Naive thymus-derived CD4-positive, alpha-beta T cell (primary cell): ENCODE measurements at regions not wholly inside any gene's neighbourhood (a gene's known extent, or its start where the extent isn't known, plus 50 kb on each side); places are given as distances from the start of the nearest gene placed in this dataset.

Experiments used
- ATAC-seq: fragments of 150-1000 bp; cut with Tn5 transposase; 2 replicates; pipeline ENCODE4 v1.10.0; 2021; ENCODE audit warnings: mild to moderate bottlenecking, moderate library complexity
- CTCF ChIA-PET: fragments of 350-600 bp; sonication (Branson Sonifier 250); formaldehyde crosslinking; loops from one replicate; lab custom pipeline; 2021; ENCODE audit warnings: antibody characterized with exemption; lab: Charles Lee
- POLR2A ChIA-PET: fragments of 350-600 bp; sonication (Branson Sonifier 250); formaldehyde crosslinking; loops from one replicate; lab custom pipeline; 2021; ENCODE audit warnings: antibody characterized with exemption, inconsistent platforms; lab: Charles Lee
- DNase-seq, 9 donors: peaks; one replicate each; pipeline versions ENCODE4 v3.0.0 to v3.0.0-alpha.2; 2020 to 2022; ENCODE audit warnings: mixed read lengths in 1 of 9
- H3K27ac ChIP-seq: one replicate; pipeline ENCODE4 v1.7.0; 2013; ENCODE audit warnings: mild to moderate bottlenecking, low read depth, low read length, moderate library complexity
- H3K27me3 ChIP-seq, 2 donors: one replicate each; pipeline ENCODE4 v1.7.0; 2013; ENCODE audit warnings: low read length in 2 of 2, mild to moderate bottlenecking in 2 of 2, moderate library complexity in 2 of 2; ENCODE audit not compliant: control insufficient read depth in 2 of 2, insufficient read depth in 2 of 2
- H3K36me3 ChIP-seq, 3 experiments: 1 replicate in 2 of 3; 2 replicates in 1 of 3; pipeline ENCODE4 v1.7.0; 2013; ENCODE audit warnings: low read length in 3 of 3, mild to moderate bottlenecking in 3 of 3, moderate library complexity in 1 of 3; ENCODE audit not compliant: insufficient read depth in 3 of 3, control insufficient read depth in 2 of 3
- H3K4me1 ChIP-seq, 2 donors: one replicate each; pipeline ENCODE4 v1.7.0; 2013; ENCODE audit warnings: low read length in 2 of 2, mild to moderate bottlenecking in 2 of 2, moderate library complexity in 1 of 2; ENCODE audit not compliant: control insufficient read depth in 2 of 2, insufficient read depth in 2 of 2
- H3K4me3 ChIP-seq: 2 replicates; pipeline ENCODE4 v1.7.0; 2013; ENCODE audit warnings: mild to moderate bottlenecking, low read length
- H3K9me3 ChIP-seq, 3 experiments: 1 replicate in 2 of 3; 2 replicates in 1 of 3; pipeline ENCODE4 v1.7.0; 2013; ENCODE audit warnings: low read length in 3 of 3; ENCODE audit not compliant: control insufficient read depth in 2 of 3
- H3K27ac Mint-ChIP-seq, 9 donors: one replicate each; pipeline ENCODE4 v1.8.0; 2020 to 2022; ENCODE audit warnings: mixed read lengths in 9 of 9, mild to moderate bottlenecking in 8 of 9, moderate library complexity in 5 of 9, inconsistent platforms in 2 of 9
- H3K27me3 Mint-ChIP-seq, 5 donors: one replicate each; pipeline ENCODE4 v1.8.0; 2021 to 2022; ENCODE audit warnings: mixed read lengths in 5 of 5, mild to moderate bottlenecking in 1 of 5
- H3K36me3 Mint-ChIP-seq, 5 donors: one replicate each; pipeline ENCODE4 v1.8.0; 2020 to 2022; ENCODE audit warnings: mixed read lengths in 5 of 5, mild to moderate bottlenecking in 3 of 5, inconsistent platforms in 1 of 5
- H3K4me1 Mint-ChIP-seq, 7 donors: one replicate each; pipeline ENCODE4 v1.8.0; 2020 to 2022; ENCODE audit warnings: mixed read lengths in 7 of 7, mild to moderate bottlenecking in 3 of 7, inconsistent platforms in 1 of 7
- H3K4me3 Mint-ChIP-seq, 10 donors: one replicate each; pipeline ENCODE4 v1.8.0; 2020 to 2022; ENCODE audit warnings: mild to moderate bottlenecking in 10 of 10, mixed read lengths in 10 of 10, moderate library complexity in 6 of 10, inconsistent platforms in 2 of 10
- H3K9me3 Mint-ChIP-seq, 11 donors: one replicate each; pipeline ENCODE4 v1.8.0; 2020 to 2022; ENCODE audit warnings: mixed read lengths in 11 of 11, mild to moderate bottlenecking in 4 of 11, inconsistent platforms in 1 of 11, moderate library complexity in 1 of 11
- intact Hi-C, 2 donors: fragments of 100-400 bp; cut with micrococcal nuclease; formaldehyde crosslinking; loops; one replicate each; pipeline ENCODE4 v1.15.1; 2023

GRCh38 chr4:183840311-183840710 is 64.8 kb upstream of the STOX2 start:
- H3K27me3 ChIP-seq: no peaks in the 10 kb centered on the region
- ChIA-PET POLR2A (no interaction called here), CTCF (interaction anchor here (1.2 to 1.7 kb wide), 2 partner anchors 10 to 327 kb away, joined by 3 to 5 read pairs; no protein-coding TSS in a partner anchor)
- Mint-ChIP-seq H3K36me3 (no peaks in the 10 kb centered on the region), H3K4me3 (no peak overlapping the region), H3K27ac (no peak overlapping the region), H3K27me3 (peaks cover 6 to 26% (median 20%) of the 10 kb centered on the region in 5 donors), H3K4me1 (no peaks in the 10 kb centered on the region), H3K9me3 (peaks cover 0 to 2% (median 0%) of the 10 kb centered on the region in 11 donors)
- H3K27ac ChIP-seq: no peak overlapping the region
- no peaks in the 10 kb centered on the region for H3K9me3 ChIP-seq
- no peaks in the 10 kb centered on the region for H3K36me3 ChIP-seq
- intact Hi-C loops: loop anchor here (1.0 kb wide), 4 partner anchors 260 to 411 kb away; no protein-coding TSS in a partner anchor
- DNase-seq: peak; percentile 27 to 62 (median 57)
- H3K4me3 ChIP-seq: no peak overlapping the region
- no peaks in the 10 kb centered on the region for H3K4me1 ChIP-seq
- ATAC-seq: peak; percentile 70

GRCh38 chr4:183841001-183841400 is 64.1 kb upstream of the STOX2 start:
- peaks cover 0 to 2% (median 0%) of the 10 kb centered on the region in 11 donors for H3K9me3 Mint-ChIP-seq
- POLR2A ChIA-PET: no interaction called here
- no peaks in the 10 kb centered on the region for H3K4me1 Mint-ChIP-seq
- DNase-seq (no peak), ATAC-seq (no peak)
- H3K27ac ChIP-seq: no peak overlapping the region
- peaks cover 8 to 24% (median 21%) of the 10 kb centered on the region in 5 donors for H3K27me3 Mint-ChIP-seq
- no peaks in the 10 kb centered on the region for H3K9me3 ChIP-seq
- H3K36me3 Mint-ChIP-seq: no peaks in the 10 kb centered on the region
- no peaks in the 10 kb centered on the region for H3K27me3 ChIP-seq
- CTCF ChIA-PET: interaction anchor here (0.6 to 1.7 kb wide), 4 partner anchors 9 to 411 kb away, joined by 3 to 5 read pairs (median 4); no protein-coding TSS in a partner anchor
- H3K4me1 ChIP-seq: no peaks in the 10 kb centered on the region
- intact Hi-C loops: no loop called here
- H3K36me3 ChIP-seq: no peaks in the 10 kb centered on the region
- no peak overlapping the region for H3K4me3 Mint-ChIP-seq
- no peak overlapping the region for H3K27ac Mint-ChIP-seq
- no peak overlapping the region for H3K4me3 ChIP-seq

- DNase-seq (no peak), ATAC-seq (no peak)
- no peak overlapping the region for H3K4me3 Mint-ChIP-seq
- H3K27me3 ChIP-seq: no peaks in the 10 kb centered on the region
- peaks cover 0 to 14% (median 6%) of the 10 kb centered on the region in 11 donors for H3K9me3 Mint-ChIP-seq
- no peaks in the 10 kb centered on the region for H3K36me3 ChIP-seq
- peaks cover 8 to 30% (median 21%) of the 10 kb centered on the region in 5 donors for H3K27me3 Mint-ChIP-seq
- ChIA-PET POLR2A (no interaction called here), CTCF (interaction anchor here (0.7 kb wide), 1 partner anchor 22 kb away, joined by 4 read pairs; no protein-coding TSS in a partner anchor)
- H3K36me3 Mint-ChIP-seq: no peaks in the 10 kb centered on the region
- H3K4me1 Mint-ChIP-seq: no peaks in the 10 kb centered on the region
- no peak overlapping the region for H3K4me3 ChIP-seq
- H3K4me1 ChIP-seq: no peaks in the 10 kb centered on the region
- H3K9me3 ChIP-seq: peaks cover 0 to 3% (median 0%) of the 10 kb centered on the region in 3 experiments
- no peak overlapping the region for H3K27ac ChIP-seq
- intact Hi-C loops: no loop called here
- H3K27ac Mint-ChIP-seq: no peak overlapping the region
Observed at GRCh38 chr4:183842129-183842528, 63.0 kb upstream of the STOX2 start.

- intact Hi-C loops: no loop called here
- no peaks in the 10 kb centered on the region for H3K27me3 ChIP-seq
- Mint-ChIP-seq H3K27me3 (peaks cover 14 to 32% (median 26%) of the 10 kb centered on the region in 5 donors), H3K36me3 (peaks cover 0 to 7% (median 0%) of the 10 kb centered on the region in 5 donors), H3K4me1 (no peaks in the 10 kb centered on the region), H3K9me3 (peaks cover 0 to 22% (median 7%) of the 10 kb centered on the region in 11 donors), H3K27ac (no peak overlapping the region), H3K4me3 (no peak overlapping the region)
- DNase-seq (no peak), ATAC-seq (no peak)
- CTCF ChIA-PET: interaction anchor here (0.6 kb wide), 1 partner anchor 384 kb away, joined by 3 read pairs; no protein-coding TSS in a partner anchor
- peaks cover 0 to 4% (median 0%) of the 10 kb centered on the region in 3 experiments for H3K9me3 ChIP-seq
- H3K4me3 ChIP-seq: no peak overlapping the region
- H3K36me3 ChIP-seq: no peaks in the 10 kb centered on the region
- POLR2A ChIA-PET: no interaction called here
- H3K27ac ChIP-seq: no peak overlapping the region
- H3K4me1 ChIP-seq: no peaks in the 10 kb centered on the region
Observed at GRCh38 chr4:183843248-183843671, 61.8 kb upstream of the STOX2 start.

- Mint-ChIP-seq H3K4me3 (no peak overlapping the region), H3K4me1 (peaks cover 0 to 2% (median 0%) of the 10 kb centered on the region in 7 donors), H3K36me3 (peaks cover 0 to 7% (median 0%) of the 10 kb centered on the region in 5 donors), H3K9me3 (peaks cover 0 to 24% (median 8%) of the 10 kb centered on the region in 11 donors), H3K27ac (no peak overlapping the region), H3K27me3 (peaks cover 21 to 40% (median 32%) of the 10 kb centered on the region in 5 donors)
- POLR2A ChIA-PET: no interaction called here
- no peaks in the 10 kb centered on the region for H3K27me3 ChIP-seq
- ATAC-seq: no peak
- no peak for DNase-seq
- H3K4me1 ChIP-seq: no peaks in the 10 kb centered on the region
- CTCF ChIA-PET: no interaction called here
- H3K36me3 ChIP-seq: no peaks in the 10 kb centered on the region
- peaks cover 0 to 4% (median 0%) of the 10 kb centered on the region in 3 experiments for H3K9me3 ChIP-seq
- no peak overlapping the region for H3K27ac ChIP-seq
- intact Hi-C loops: no loop called here
- no peak overlapping the region for H3K4me3 ChIP-seq
Observed at GRCh38 chr4:183846951-183847350, 58.2 kb upstream of the STOX2 start.

GRCh38 chr4:183848805-183849204 is 56.3 kb upstream of the STOX2 start:
- Mint-ChIP-seq H3K27me3 (peaks cover 18 to 38% (median 32%) of the 10 kb centered on the region in 5 donors), H3K4me3 (no peak overlapping the region), H3K4me1 (peaks cover 0 to 2% (median 0%) of the 10 kb centered on the region in 7 donors), H3K27ac (no peak overlapping the region), H3K9me3 (peaks cover 0 to 24% (median 8%) of the 10 kb centered on the region in 11 donors), H3K36me3 (peaks cover 0 to 7% (median 0%) of the 10 kb centered on the region in 5 donors)
- Histone ChIP-seq H3K27me3 (no peaks in the 10 kb centered on the region), H3K27ac (no peak overlapping the region), H3K36me3 (no peaks in the 10 kb centered on the region), H3K4me3 (no peak overlapping the region), H3K9me3 (peaks cover 0 to 4% (median 0%) of the 10 kb centered on the region in 3 experiments), H3K4me1 (no peaks in the 10 kb centered on the region)
- ATAC-seq (no peak), DNase-seq (no peak)
- ChIA-PET POLR2A (no interaction called here), CTCF (no interaction called here)
- intact Hi-C loops: no loop called here
